ENCODE measurements at regions not wholly inside any gene's neighbourhood (a gene's known extent, or its start where the extent isn't known, plus 50 kb on each side); places are given as distances from the start of the nearest gene placed in this dataset.

DNA sequence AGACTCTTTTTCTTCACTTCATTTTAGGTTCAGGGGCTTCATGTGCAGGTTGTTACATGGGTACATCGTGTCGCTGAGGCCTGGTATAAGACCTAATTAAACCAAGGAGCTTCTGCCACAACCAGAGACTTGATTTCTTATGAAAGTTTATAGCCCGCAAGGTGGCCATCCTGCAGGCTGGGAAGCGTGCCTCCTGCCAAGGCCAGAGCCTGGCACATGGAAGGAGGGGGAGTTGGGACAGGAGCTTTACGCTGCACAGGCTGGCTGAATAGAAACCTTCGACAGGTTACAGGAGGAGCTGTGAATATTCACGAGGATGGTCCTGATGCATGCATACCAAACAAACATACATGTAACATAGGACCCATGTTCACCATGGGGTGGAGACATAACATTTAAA lies 50.1 kb upstream of the SIMC1 start:
- Histone ChIP-seq H3K9me3 (replicated peaks) (no peaks in the 10 kb centered on the region; the same call in 1 of the 2 replicates), H3K36me3 (no peaks in the 10 kb centered on the region), H3K4me1 (peaks cover 3% of the 10 kb centered on the region; the same call in 1 of the 2 replicates), H3K4me3 (no peak overlapping the region), H3K27ac (no peak overlapping the region), H3K27me3 (peaks cover 7% of the 10 kb centered on the region; the same call in 1 of the 2 replicates)
- DNase-seq, result no peak

Data from SJCRH30 (cell line).